Gastroesophageal sphincter (tissue), 4 donors: ENCODE measurements at regions not wholly inside any gene's neighbourhood (a gene's known extent, or its start where the extent isn't known, plus 50 kb on each side); places are given as distances from the start of the nearest gene placed in this dataset.

Source experiments
- ATAC-seq: fragments of 150-250 bp; one replicate; pipeline ENCODE4 v1.9.1; 2016; ENCODE audit warnings: mild to moderate bottlenecking, moderate library complexity
- H3K27ac ChIP-seq, 4 donors: fragments of 200-600 bp; sonication (generic) in 3 of 4; 1 replicate in 3 of 4; 2 replicates in 1 of 4; pipeline ENCODE4 v1.5.1; 2016 to 2019
- H3K27me3 ChIP-seq: fragments of 200-600 bp; sonication (generic); one replicate; pipeline ENCODE4 v1.5.1; 2019
- H3K36me3 ChIP-seq, 2 donors: fragments of 200-600 bp; sonication (generic); one replicate each; pipeline ENCODE4 v1.5.1; 2019; ENCODE audit warnings: control low read depth in 1 of 2
- H3K4me1 ChIP-seq, 3 donors: fragments of 200-600 bp; sonication (generic); 1 replicate in 2 of 3; 2 replicates in 1 of 3; pipeline ENCODE4 v1.5.1; 2016 to 2019; ENCODE audit warnings: control low read depth in 2 of 3
- H3K4me3 ChIP-seq, 2 donors: fragments of 200-600 bp; sonication (generic); one replicate each; pipeline ENCODE4 v1.5.1; 2019; ENCODE audit warnings: mild to moderate bottlenecking in 1 of 2, moderate library complexity in 1 of 2
- H3K9me3 ChIP-seq, 3 donors: fragments of 200-600 bp; sonication (generic); one replicate each; pipeline ENCODE4 v1.5.1; 2017 to 2019; ENCODE audit warnings: control low read depth in 2 of 3
- EP300 ChIP-seq: sonication (generic); formaldehyde crosslinking; IDR thresholded peaks from one replicate; pipeline ENCODE4 v1.6.1; 2017; ENCODE audit warnings: antibody characterized with exemption, mild to moderate bottlenecking
- POLR2A ChIP-seq, 2 donors: fragments of 450-650 bp; IDR thresholded peaks; one replicate each; pipeline ENCODE4 v1.6.1; 2017; ENCODE audit warnings: antibody characterized with exemption in 2 of 2, mild to moderate bottlenecking in 2 of 2, moderate library complexity in 1 of 2
- POLR2AphosphoS5 ChIP-seq: sonication (generic); formaldehyde crosslinking; IDR thresholded peaks from one replicate; pipeline ENCODE4 v1.6.1; 2017; ENCODE audit warnings: antibody characterized with exemption
- WGBS, 2 donors: methylation state at CpG; one replicate each; pipeline ENCODE4 v1.1.5; 2018; ENCODE audit warnings: low coverage in 1 of 2; 5-methylcytosine and 5-hydroxymethylcytosine counted together
- TF ChIP-seq, protein P1 (sequence below), 4 experiments: fragments of 200-600 bp in 2 of 4; fragments of 450-650 bp in 2 of 4; sonication (generic) in 1 of 4; IDR thresholded peaks; one replicate each; pipeline ENCODE4 v1.5.1; 2017 to 2019; ENCODE audit warnings: antibody characterized with exemption in 4 of 4, mild to moderate bottlenecking in 2 of 4, moderate library complexity in 2 of 4

DNA sequence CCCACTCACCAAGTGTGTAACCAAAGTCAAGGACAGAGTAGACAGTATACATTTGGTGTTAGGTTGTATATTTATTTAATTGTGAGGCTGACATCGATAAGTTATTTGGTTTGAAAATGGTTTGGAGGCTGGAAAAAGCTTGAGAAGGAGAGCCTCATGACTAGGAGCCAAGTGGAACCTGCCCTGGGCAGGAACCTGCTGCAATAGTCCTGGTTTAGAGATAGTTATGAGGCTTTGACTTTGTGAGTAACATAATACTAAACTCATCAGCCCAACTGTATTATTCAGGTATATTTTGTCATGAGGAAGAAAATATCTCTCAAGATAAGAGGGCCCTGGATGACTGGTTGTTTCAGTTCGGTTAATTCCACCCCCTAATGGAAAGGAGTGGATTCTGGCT lies 234.3 kb upstream of the CYRIA start:
- Histone ChIP-seq H3K36me3 (no peaks in the 10 kb centered on the region), H3K27ac (no peak overlapping the region), H3K9me3 (no peaks in the 10 kb centered on the region), H3K4me3 (no peak overlapping the region), H3K27me3 (no peaks in the 10 kb centered on the region), H3K4me1 (no peaks in the 10 kb centered on the region)
- no peak for ATAC-seq
- TF ChIP-seq, protein P1, sequence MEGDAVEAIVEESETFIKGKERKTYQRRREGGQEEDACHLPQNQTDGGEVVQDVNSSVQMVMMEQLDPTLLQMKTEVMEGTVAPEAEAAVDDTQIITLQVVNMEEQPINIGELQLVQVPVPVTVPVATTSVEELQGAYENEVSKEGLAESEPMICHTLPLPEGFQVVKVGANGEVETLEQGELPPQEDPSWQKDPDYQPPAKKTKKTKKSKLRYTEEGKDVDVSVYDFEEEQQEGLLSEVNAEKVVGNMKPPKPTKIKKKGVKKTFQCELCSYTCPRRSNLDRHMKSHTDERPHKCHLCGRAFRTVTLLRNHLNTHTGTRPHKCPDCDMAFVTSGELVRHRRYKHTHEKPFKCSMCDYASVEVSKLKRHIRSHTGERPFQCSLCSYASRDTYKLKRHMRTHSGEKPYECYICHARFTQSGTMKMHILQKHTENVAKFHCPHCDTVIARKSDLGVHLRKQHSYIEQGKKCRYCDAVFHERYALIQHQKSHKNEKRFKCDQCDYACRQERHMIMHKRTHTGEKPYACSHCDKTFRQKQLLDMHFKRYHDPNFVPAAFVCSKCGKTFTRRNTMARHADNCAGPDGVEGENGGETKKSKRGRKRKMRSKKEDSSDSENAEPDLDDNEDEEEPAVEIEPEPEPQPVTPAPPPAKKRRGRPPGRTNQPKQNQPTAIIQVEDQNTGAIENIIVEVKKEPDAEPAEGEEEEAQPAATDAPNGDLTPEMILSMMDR (IDR thresholded peaks at IDR 0.05) = no peak
- TF ChIP-seq POLR2A (IDR thresholded peaks at IDR 0.05) (no peak), POLR2AphosphoS5 (no peak), EP300 (no peak)
- 59 to 80% methylated on average over 1 to 2 of the region's 2 CpGs for WGBS, 2 donors

DNA sequence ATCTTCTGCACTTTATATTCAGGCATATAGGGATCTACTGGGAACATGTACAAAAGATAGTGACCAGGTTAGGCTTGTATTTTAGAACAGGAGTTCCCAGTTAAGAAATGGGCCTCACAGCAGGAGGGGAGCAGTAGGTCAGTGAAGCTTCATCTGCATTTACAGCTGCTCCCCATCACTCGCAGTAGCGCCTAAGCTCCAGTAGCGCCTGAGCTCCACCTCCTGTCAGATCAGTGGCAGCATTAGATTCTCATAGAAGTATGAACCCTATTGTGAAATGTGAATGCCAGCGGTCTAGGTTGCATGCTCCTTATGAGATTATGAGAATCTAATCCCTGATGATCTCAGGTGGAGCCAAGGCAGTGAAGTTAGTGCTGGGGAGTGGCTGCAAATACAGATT lies 224.4 kb upstream of the CYRIA start:
- H3K27ac ChIP-seq = no peak overlapping the region
- H3K9me3 ChIP-seq = no peaks in the 10 kb centered on the region
- ATAC-seq = no peak
- 39 to 70% methylated on average over 3 to 4 of the region's 4 CpGs for WGBS, 2 donors
- TF ChIP-seq POLR2A (IDR thresholded peaks at IDR 0.05) (no peak), EP300 (no peak), POLR2AphosphoS5 (no peak)
- TF ChIP-seq, protein P1 (IDR thresholded peaks at IDR 0.05) = no peak
- peaks cover 5% of the 10 kb centered on the region for H3K27me3 ChIP-seq
- H3K4me3 ChIP-seq = no peak overlapping the region
- H3K4me1 ChIP-seq = no peaks in the 10 kb centered on the region
- H3K36me3 ChIP-seq = no peaks in the 10 kb centered on the region

DNA sequence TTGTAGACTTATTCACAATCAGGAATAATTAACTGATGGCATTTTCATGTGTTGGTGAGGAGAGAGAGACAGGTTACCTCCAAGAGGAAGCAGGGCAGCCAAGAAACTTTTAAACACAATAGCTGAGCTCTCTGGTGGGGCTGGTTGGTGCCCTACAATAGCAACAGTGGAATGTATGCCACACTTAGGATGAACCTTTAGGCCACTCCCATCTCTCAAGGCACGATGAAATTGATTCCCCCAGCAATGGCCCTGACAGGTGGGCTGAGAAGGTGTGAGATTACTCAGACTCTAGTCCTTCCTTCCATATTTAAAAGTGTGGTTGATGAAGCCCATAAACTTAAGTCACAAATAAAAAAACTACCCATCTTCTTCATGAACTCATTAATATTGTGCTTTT lies 219.4 kb upstream of the CYRIA start:
- Histone ChIP-seq H3K36me3 (no peaks in the 10 kb centered on the region), H3K4me1 (no peaks in the 10 kb centered on the region), H3K9me3 (no peaks in the 10 kb centered on the region), H3K27ac (no peak overlapping the region), H3K27me3 (no peaks in the 10 kb centered on the region), H3K4me3 (no peak overlapping the region)
- 0 to 17% methylated on average over 1 of the region's 1 CpG for WGBS, 2 donors
- ATAC-seq = no peak
- TF ChIP-seq POLR2A (IDR thresholded peaks at IDR 0.05) (no peak), EP300 (no peak), POLR2AphosphoS5 (no peak)
- TF ChIP-seq, protein P1 (IDR thresholded peaks at IDR 0.05) = no peak

DNA sequence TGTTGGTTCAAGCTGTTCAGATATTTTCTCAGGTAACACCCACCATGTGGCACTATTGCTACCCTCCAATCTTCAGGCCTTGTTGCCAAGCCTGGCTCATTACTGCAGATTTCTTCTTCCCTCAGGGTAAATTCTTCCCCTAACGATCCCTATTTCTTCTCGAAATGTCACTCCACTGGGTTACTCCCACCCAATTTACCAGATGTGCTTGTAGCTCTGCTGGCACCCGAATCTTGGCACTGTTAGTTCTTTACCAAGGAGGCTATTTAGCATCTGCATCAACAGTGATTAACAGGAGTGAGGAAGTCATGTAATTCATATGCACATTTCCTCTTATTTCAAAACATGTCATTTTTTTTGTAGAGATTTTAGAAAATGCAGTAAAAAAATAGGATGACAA lies 217.1 kb upstream of the CYRIA start:
- Histone ChIP-seq H3K9me3 (no peaks in the 10 kb centered on the region), H3K27me3 (no peaks in the 10 kb centered on the region), H3K36me3 (no peaks in the 10 kb centered on the region), H3K27ac (no peak overlapping the region), H3K4me3 (no peak overlapping the region), H3K4me1 (no peaks in the 10 kb centered on the region)
- TF ChIP-seq POLR2AphosphoS5 (no peak), POLR2A (IDR thresholded peaks at IDR 0.05) (no peak), EP300 (no peak)
- TF ChIP-seq, protein P1 (IDR thresholded peaks at IDR 0.05) = no peak
- no peak for ATAC-seq
- WGBS, 2 donors = 47 to 60% methylated on average over 1 to 3 of the region's 3 CpGs

DNA sequence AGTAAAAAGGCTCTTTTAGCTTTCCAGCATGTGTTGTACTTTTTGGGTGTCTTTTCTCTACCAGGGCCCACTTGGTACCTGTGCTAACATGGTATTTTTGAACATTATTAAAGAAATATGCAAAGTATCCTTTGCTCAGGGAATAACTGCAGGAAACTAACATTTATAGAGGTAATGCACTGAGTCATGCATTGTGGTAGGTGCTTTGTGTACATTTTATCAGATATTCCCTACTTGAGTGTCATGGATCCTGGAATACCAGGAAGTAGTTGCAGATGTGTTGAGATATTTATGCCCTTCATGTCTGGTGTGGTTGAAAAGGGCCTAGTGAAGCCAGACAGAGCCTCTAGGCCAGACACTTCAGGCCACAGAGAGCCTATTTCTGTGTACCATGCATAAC lies 215.5 kb upstream of the CYRIA start:
- H3K36me3 ChIP-seq = no peaks in the 10 kb centered on the region
- ATAC-seq = no peak
- H3K4me1 ChIP-seq = no peaks in the 10 kb centered on the region
- no peak overlapping the region for H3K4me3 ChIP-seq
- H3K9me3 ChIP-seq = no peaks in the 10 kb centered on the region
- H3K27me3 ChIP-seq = no peaks in the 10 kb centered on the region
- TF ChIP-seq, protein P1 (IDR thresholded peaks at IDR 0.05) = no peak
- TF ChIP-seq POLR2A (IDR thresholded peaks at IDR 0.05) = no peak
- TF ChIP-seq POLR2AphosphoS5 = no peak
- no peak for TF ChIP-seq EP300
- H3K27ac ChIP-seq = no peak overlapping the region
